Activated CD8-positive, alpha-beta memory T cell treated with anti-CD3 and anti-CD28 coated beads, Interleukin-2, amount 50 U/mL, for 4 hours (primary cell): ENCODE measurements at regions not wholly inside any gene's neighbourhood (a gene's known extent, or its start where the extent isn't known, plus 50 kb on each side); places are given as distances from the start of the nearest gene placed in this dataset.
"Not testable (repeated sequence)": the region's sequence is repeated elsewhere in the genome, so short reads cannot be mapped to it uniquely, and the experiment has no call there.

Experiments used
- DNase-seq: peaks from one replicate; pipeline ENCODE4 v3.0.0-alpha.2; 2020

DNA sequence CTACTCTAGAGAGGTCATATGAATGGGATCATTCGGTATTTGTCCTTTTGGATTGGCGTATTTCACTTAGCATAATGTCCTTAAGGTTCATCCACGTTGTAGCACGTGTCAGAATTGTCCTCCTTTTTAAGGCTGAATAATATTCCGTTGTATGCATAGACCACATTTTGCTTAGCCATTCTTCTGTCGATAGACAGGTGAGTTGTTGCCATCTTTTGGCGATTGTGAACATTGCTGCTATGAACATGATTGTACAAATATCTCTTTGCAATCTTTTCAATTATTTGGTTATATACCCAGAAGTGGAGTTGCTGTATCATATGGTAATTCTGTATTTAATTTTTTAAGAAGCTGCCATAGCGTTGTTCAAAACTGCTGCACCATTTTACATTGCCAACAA, 52.4 kb upstream of the GOLGA8J start:
- DNase-seq = no peak

DNA sequence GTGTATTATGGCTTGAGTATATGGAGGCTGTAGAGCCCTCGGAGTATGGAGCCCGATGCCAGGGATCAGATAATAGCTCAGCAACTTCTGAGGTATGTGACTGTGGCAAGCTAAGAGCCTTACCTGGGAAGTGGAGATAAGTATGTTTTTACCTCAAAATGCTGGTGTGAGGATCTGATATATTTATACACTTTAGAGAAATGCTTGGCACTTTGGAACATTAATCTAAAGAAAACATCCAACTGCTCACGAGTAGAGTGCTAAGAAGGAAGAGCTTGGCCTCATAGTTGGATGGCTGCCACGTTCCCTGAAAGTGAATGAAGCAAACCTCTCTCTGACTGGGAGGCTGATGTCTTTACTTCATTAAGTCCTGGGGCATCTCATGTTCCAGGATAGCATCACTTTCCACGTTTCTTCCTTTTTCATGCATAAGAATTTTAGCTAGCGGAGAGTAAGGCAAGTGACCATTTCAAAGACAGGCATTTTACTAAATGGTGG, 58.9 kb upstream of the GOLGA8J start:
- DNase-seq = no peak

GRCh38 chr15:30010746-30011145, 72.0 kb upstream of the GOLGA8J start:
- DNase-seq = no peak

- DNase-seq = no peak
Measured at GRCh38 chr15:30008156-30008555, 74.6 kb upstream of the GOLGA8J start.

GRCh38 chr15:30001602-30002001, 81.2 kb upstream of the GOLGA8J start:
- DNase-seq = no peak

DNA sequence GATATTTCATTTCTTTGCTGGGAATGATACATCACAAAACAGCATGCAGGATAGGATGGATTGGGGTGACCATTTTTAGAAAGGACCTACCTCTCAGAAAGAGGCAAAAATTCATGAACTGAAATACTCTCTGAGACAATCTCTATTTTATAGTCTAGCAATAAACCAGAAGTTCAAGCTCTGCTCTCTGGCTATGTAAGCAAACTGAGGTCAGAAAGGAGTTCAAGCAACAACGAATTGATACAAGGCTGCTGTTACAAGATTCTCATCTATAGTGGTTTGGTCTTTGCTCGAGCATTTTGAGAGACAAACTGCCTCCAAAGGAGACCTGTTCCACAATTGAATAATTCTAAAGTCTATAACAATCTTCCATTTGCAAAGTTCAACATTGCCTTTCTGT, 84.7 kb upstream of the GOLGA8J start:
- DNase-seq = no peak

GRCh38 chr15:29997499-29997898, 85.3 kb upstream of the GOLGA8J start:
- DNase-seq = no peak

GRCh38 chr15:29994284-29994683, 88.5 kb upstream of the GOLGA8J start:
- DNase-seq = no peak

- no peak for DNase-seq
Measured at GRCh38 chr15:29990954-29991353, 91.8 kb upstream of the GOLGA8J start.

- no peak for DNase-seq
Measured at GRCh38 chr15:29990035-29990434, 92.7 kb upstream of the GOLGA8J start.

- DNase-seq = no peak
Measured at GRCh38 chr15:29988701-29989100, 94.1 kb upstream of the GOLGA8J start.

- DNase-seq = no peak
Measured at GRCh38 chr15:29986946-29987345, 95.8 kb upstream of the GOLGA8J start.

GRCh38 chr15:29978411-29979382, 104.1 kb upstream of the GOLGA8J start:
- no peak for DNase-seq

GRCh38 chr15:29974056-29974455, 108.7 kb upstream of the GOLGA8J start:
- not testable (repeated sequence) for DNase-seq

DNA sequence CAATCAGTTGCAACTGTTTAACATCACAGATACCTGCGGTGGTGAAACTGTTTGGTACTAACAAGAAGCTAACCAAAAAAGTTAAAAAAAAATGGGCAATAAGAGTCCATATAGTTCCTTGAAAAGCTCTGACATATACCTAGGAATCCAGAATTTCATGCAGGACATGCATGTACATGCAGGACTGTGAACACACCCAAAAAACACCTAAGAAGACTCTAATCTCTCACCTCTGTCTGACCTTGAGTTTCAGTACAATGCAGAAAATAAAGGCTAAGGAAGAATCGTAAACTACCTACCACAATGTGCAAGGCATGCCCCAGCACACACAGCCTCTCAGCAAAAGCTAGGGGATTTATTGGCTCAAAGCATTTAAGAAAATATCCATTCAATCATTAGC, 110.7 kb upstream of the GOLGA8J start:
- DNase-seq = no peak

GRCh38 chr15:29970402-29970695, 112.4 kb upstream of the GOLGA8J start:
- DNase-seq = no peak

DNA sequence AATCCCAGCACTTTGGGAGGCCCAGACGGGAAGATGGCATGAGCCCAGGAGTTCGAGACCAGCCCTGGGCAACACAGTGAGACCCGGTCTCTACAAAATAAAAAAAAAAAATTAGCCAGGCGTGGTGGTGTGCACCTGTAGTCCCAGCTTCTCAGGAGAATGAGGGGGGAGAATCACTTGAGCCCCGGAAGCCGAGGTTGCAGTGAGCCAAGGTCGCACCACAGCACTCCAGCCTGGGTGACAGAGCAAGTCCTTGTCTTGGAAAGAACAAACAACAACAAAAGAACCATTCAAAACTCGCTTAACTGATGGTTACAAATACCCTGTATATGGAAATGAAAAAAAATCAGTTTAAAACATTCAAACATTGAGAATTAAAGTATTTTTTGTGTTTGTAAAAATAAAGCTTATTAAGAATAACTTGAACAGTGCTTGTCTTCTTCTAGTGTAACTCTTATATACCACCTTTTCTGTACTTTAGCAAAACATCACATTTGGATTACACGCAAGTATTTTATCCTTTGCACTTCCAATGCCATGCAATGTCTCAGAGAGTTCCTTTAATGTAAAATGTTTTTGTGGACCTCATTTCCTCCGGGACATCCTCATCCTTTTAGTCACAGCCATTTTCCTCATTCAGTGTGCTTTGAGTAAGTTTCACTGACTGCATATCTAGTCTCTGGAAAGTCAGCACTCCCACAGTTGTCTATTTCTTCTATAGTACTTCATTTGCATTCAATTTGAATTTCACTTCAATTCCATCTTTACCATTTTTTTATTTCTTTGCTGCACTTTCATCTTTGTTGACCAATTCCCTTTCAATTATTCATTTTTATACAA, 113.0 kb upstream of the GOLGA8J start:
- no peak for DNase-seq

GRCh38 chr15:29968895-29969561, 113.7 kb upstream of the GOLGA8J start:
- DNase-seq = no peak

- no peak for DNase-seq
Measured at GRCh38 chr15:29968099-29968894, 114.5 kb upstream of the GOLGA8J start.

DNA sequence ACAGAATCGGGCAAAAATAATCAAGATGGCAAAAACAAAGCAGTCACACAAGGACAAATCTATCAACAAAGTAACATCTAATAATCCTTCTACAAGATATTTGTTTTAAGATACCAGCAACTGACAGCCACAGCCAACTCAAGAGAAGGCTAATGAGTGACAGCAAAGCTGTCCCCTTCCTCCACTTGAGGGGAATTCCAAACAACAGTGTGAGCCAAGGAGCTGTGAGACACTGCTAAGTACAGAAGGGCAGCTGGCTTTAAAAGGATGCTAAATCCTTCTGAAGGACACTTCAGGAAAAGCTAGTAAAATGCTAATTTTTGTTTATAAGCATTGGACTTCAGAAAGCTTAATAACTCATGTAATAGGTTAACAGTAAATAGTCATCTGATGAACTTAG, 120.3 kb upstream of the GOLGA8J start:
- DNase-seq = no peak

GRCh38 chr15:29959384-29960137, 123.2 kb upstream of the GOLGA8J start:
- no peak for DNase-seq

- no peak for DNase-seq
Measured at GRCh38 chr15:29952225-29952624, 130.0 kb upstream of the TJP1 start.
